Stimulated activated CD8-positive, alpha-beta memory T cell treated with anti-CD3 and anti-CD28 coated beads, Interleukin-4, amount 100 ng/mL, for 48 hours (primary cell): ENCODE measurements at regions not wholly inside any gene's neighbourhood (a gene's known extent, or its start where the extent isn't known, plus 50 kb on each side); places are given as distances from the start of the nearest gene placed in this dataset.
"Not testable (repeated sequence)": the region's sequence is repeated elsewhere in the genome, so short reads cannot be mapped to it uniquely, and the experiment has no call there.

Experiments
- DNase-seq: peaks from one replicate; pipeline ENCODE4 v3.0.0-alpha.2; 2020

- DNase-seq = no peak
These were observed 54.4 kb upstream of the BMP4 start for GRCh38 chr14:54010981-54011380.

- DNase-seq = no peak
These were observed 66.4 kb upstream of the BMP4 start for GRCh38 chr14:54023027-54023426.

- no peak for DNase-seq
These were observed 69.0 kb upstream of the BMP4 start for GRCh38 chr14:54025661-54026060.

GRCh38 chr14:54026671-54027070, 70.0 kb upstream of the BMP4 start:
- no peak for DNase-seq

GRCh38 chr14:54030996-54031395, 74.4 kb upstream of the BMP4 start:
- not testable (repeated sequence) for DNase-seq

- not testable (repeated sequence) for DNase-seq
These were observed 76.7 kb upstream of the BMP4 start for GRCh38 chr14:54033285-54033684.

GRCh38 chr14:54038724-54039123, 82.1 kb upstream of the BMP4 start:
- DNase-seq = no peak

GRCh38 chr14:54039311-54039710, 82.7 kb upstream of the BMP4 start:
- DNase-seq = no peak

- DNase-seq = no peak
These were observed 84.2 kb upstream of the BMP4 start for GRCh38 chr14:54040846-54041245.

- DNase-seq = no peak
These were observed 89.6 kb upstream of the BMP4 start for GRCh38 chr14:54046250-54046649.

- DNase-seq = no peak
These were observed 91.2 kb upstream of the BMP4 start for GRCh38 chr14:54047645-54048308.

- no peak for DNase-seq
These were observed 91.7 kb upstream of the BMP4 start for GRCh38 chr14:54048311-54048710.

GRCh38 chr14:54048736-54049135, 92.1 kb upstream of the BMP4 start:
- DNase-seq = no peak

GRCh38 chr14:54050759-54051158, 94.1 kb upstream of the BMP4 start:
- DNase-seq = no peak

- no peak for DNase-seq
These were observed 96.2 kb upstream of the BMP4 start for GRCh38 chr14:54052696-54053385.

GRCh38 chr14:54053386-54053745, 96.7 kb upstream of the BMP4 start:
- no peak for DNase-seq

GRCh38 chr14:54058505-54058904, 101.9 kb upstream of the BMP4 start:
- DNase-seq = no peak

- DNase-seq = no peak
These were observed 127.1 kb upstream of the BMP4 start for GRCh38 chr14:54083549-54084239.

- no peak for DNase-seq
These were observed 128.7 kb upstream of the BMP4 start for GRCh38 chr14:54085232-54085761.

- DNase-seq = no peak
These were observed 129.2 kb upstream of the BMP4 start for GRCh38 chr14:54085841-54086240.

GRCh38 chr14:54086767-54087166, 130.1 kb upstream of the BMP4 start:
- no peak for DNase-seq

- no peak for DNase-seq
These were observed 130.8 kb upstream of the BMP4 start for GRCh38 chr14:54087376-54087775.

- no peak for DNase-seq
These were observed 131.6 kb upstream of the BMP4 start for GRCh38 chr14:54088271-54088670.

- no peak for DNase-seq
These were observed 133.6 kb upstream of the BMP4 start for GRCh38 chr14:54090274-54090673.
